ENCODE measurements at regions not wholly inside any gene's neighbourhood (a gene's known extent, or its start where the extent isn't known, plus 50 kb on each side); places are given as distances from the start of the nearest gene placed in this dataset.

- ATAC-seq (no peak), DNase-seq (no peak)
- Histone ChIP-seq H3K27ac (no peak overlapping the region), H3K36me3 (no peaks in the 10 kb centered on the region), H3K27me3 (peaks cover 0 to 3% of the 10 kb centered on the region in 2 donors), H3K9me3 (peaks cover 0 to 100% of the 10 kb centered on the region in 2 donors), H3K4me3 (no peak overlapping the region), H3K4me1 (no peaks in the 10 kb centered on the region)
- intact Hi-C loops (cut with DNase I): no loop called here
- TF ChIP-seq CTCF (IDR thresholded peaks at IDR 0.05): no peak
These were observed 349.7 kb downstream of the ALG10 start for GRCh38 chr12:34372003-34372402.

- Histone ChIP-seq H3K27me3 (no peaks in the 10 kb centered on the region), H3K9me3 (peaks cover 0 to 99% of the 10 kb centered on the region in 2 donors)
- ATAC-seq: no peak
These were observed 351.6 kb downstream of the ALG10 start for GRCh38 chr12:34373926-34374325.

GRCh38 chr12:34376133-34376799, 354.0 kb downstream of the ALG10 start:
- Histone ChIP-seq H3K4me3 (no peak overlapping the region), H3K9me3 (peaks cover 0 to 99% of the 10 kb centered on the region in 2 donors), H3K27ac (no peak overlapping the region), H3K36me3 (no peaks in the 10 kb centered on the region), H3K4me1 (no peaks in the 10 kb centered on the region), H3K27me3 (no peaks in the 10 kb centered on the region)
- no peak for ATAC-seq
- intact Hi-C loops (cut with DNase I): no loop called here
- no peak for TF ChIP-seq CTCF (IDR thresholded peaks at IDR 0.05)
- DNase-seq: no peak

More at GRCh38 chr12:34373926-34374325, 351.6 kb downstream of the ALG10 start:
- no peak for DNase-seq
- no peaks in the 10 kb centered on the region for H3K36me3 ChIP-seq
- no peak overlapping the region for H3K27ac ChIP-seq
- H3K4me1 ChIP-seq: no peaks in the 10 kb centered on the region
- H3K4me3 ChIP-seq: no peak overlapping the region
- no peak for TF ChIP-seq CTCF (IDR thresholded peaks at IDR 0.05)
- intact Hi-C loops (cut with DNase I): no loop called here

- H3K4me1 ChIP-seq: no peaks in the 10 kb centered on the region
- TF ChIP-seq CTCF (IDR thresholded peaks at IDR 0.05): no peak
- no peaks in the 10 kb centered on the region for H3K36me3 ChIP-seq
- ATAC-seq (no peak), DNase-seq (no peak)
- H3K27ac ChIP-seq: no peak overlapping the region
- intact Hi-C loops (cut with DNase I): no loop called here
- no peaks in the 10 kb centered on the region for H3K27me3 ChIP-seq
- H3K4me3 ChIP-seq: no peak overlapping the region
- peaks cover 0 to 99% of the 10 kb centered on the region in 2 donors for H3K9me3 ChIP-seq
These were observed 355.1 kb downstream of the ALG10 start for GRCh38 chr12:34377243-34378035.

- DNase-seq (no peak), ATAC-seq (no peak)
- Histone ChIP-seq H3K4me3 (no peak overlapping the region), H3K27ac (no peak overlapping the region), H3K36me3 (no peaks in the 10 kb centered on the region), H3K27me3 (peaks cover 0 to 7% of the 10 kb centered on the region in 2 donors), H3K9me3 (peaks cover 0 to 99% of the 10 kb centered on the region in 2 donors), H3K4me1 (no peaks in the 10 kb centered on the region)
- intact Hi-C loops (cut with DNase I): no loop called here
- no peak for TF ChIP-seq CTCF (IDR thresholded peaks at IDR 0.05)
These were observed 356.8 kb downstream of the ALG10 start for GRCh38 chr12:34379142-34379541.
